Stimulated activated CD8-positive, alpha-beta memory T cell treated with anti-CD3 and anti-CD28 coated beads, Interleukin-12 subunit alpha, Interleukin-12 subunit beta, amount 100 ng/mL, for 24 hours (primary cell): ENCODE measurements at regions not wholly inside any gene's neighbourhood (a gene's known extent, or its start where the extent isn't known, plus 50 kb on each side); places are given as distances from the start of the nearest gene placed in this dataset.
A peak's percentile ranks its signal among the peaks of the same experiment; 100 is the strongest.
"Not testable (repeated sequence)": the region's sequence is repeated elsewhere in the genome, so short reads cannot be mapped to it uniquely, and the experiment has no call there.

Experiments
- DNase-seq: peaks from one replicate; pipeline ENCODE4 v3.0.0-alpha.2; 2020; ENCODE audit errors: extremely low read depth

DNA sequence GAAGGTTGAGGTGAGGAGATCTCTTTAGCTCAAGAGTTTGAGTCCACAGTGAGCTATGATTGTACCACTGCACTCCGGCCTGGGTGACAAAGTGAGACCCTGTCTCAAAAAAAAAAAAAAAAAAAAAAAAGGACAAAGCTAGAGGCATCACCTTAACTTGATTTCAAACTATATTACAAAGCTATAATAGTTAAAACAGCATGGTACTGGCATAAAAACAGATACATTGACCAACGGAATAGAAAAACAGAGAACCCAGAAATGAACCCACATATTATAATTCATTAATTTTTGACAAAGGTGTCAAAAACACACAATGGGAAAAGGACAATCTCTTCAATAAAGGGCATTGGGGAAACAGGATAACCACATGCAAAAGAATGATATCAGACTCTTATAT is 50.8 kb upstream of the MBOAT1 start:
- DNase-seq, result no peak

DNA sequence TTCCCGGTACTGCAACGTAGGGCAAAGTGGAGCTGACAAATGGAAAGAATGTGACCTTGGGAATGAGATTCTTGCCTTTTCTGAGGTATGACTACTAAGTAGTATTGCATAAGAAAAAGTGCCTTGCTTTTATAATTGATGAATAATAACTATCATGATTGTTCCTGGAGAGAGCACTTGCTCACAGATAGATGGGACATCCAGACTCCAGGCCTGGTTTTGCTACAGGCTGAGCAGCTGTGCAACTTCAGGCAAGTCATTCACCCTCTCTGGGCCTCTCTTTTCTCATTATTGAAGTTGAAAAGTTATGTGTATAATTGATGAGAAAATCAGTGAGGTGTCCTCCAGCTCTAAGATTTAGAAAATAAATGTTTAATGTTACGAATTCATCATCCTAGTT is 53.6 kb upstream of the MBOAT1 start:
- DNase-seq, result no peak

DNA sequence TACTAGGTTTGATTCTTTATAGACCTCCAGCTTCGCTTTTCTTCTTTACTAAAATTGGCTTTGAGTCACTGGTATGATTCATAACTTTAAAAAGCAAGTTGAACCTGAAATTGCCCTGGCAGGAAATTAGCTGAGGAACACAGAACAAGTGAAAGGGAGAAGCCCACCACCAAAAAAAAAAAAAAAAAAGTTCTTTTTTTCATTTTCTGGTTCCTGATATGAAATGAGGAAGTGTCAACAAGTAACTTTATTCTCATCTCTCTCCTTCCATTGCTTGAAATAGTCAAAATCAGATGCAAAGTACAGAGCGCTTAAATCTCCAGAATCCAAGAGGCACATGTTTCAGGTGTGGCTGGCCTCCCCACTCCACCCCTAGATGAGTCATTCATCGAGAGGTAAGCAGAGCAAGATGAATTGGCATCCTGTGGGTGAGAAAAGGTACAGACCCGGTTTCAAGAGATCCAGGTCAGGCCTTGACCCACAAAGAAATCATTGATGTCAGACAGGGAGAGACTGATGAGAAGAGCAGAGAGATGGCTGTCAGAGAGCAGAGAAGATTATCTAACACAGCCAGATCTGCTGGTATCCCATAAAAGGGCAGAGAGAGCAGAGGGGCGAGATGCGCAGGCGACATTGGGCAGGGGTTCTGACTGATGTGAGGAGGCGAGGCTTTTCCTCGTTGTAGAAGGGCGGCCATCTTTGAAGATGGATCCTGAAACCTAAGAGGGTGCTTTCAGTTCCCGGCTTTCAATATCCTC is 54.8 kb upstream of the MBOAT1 start:
- DNase-seq, result no peak

DNA sequence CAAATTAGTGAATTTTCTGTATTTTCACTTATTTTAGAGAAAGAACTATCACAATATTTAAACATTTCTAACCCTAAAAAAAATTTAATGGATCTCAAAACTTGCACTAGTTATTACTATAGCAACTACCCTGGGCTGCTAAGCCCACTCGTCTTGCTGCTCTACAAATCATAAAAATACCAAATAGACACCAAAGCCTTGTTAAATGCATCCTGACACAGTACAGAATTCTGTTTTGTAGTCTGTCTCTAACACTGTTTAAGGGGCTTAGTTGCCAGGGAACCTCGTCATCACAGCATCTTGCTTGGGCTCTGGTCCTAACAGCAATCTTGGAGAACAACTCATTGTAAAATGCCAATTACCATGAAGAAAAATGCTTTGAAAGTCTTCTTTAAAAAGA is 56.9 kb upstream of the MBOAT1 start:
- no peak for DNase-seq

DNA sequence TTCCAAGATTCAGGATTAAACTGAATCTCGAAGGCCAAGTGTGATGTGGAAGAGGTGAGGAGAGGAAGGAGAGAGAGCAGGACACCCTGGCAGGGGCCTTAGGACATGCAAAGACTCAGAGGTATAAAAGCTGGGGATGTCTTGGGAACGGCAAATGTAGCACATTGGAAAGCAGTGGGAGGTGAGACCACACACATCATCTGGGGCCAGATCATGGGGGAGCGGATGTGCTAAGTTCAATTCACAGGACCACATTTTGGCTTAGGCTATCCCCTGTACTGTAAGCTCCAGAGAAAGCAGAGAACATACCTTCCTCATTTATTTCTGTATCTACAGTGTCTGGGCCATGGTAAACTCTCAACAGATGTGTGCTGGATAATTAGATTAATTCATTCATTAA is 59.5 kb upstream of the MBOAT1 start:
- DNase-seq, result no peak

DNA sequence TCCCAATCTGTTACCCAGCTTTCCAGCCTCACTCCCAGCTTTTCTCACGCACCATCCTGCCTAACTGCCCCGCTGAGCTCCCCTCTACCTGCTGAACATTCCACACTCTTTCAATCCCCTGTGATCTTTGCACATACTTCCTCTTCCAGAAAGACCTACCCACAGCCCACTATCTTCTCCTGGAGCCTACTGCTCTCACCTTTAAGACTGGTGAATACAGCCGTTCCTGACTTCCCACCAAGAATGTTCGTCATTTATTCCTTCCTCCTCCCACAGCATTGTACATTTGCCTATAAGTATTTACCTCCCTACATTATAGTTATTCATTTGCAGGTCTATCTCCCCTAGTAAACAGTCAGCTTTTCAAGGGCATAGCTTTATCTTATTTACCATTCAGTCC is 61.9 kb upstream of the MBOAT1 start:
- DNase-seq, result no peak

DNA sequence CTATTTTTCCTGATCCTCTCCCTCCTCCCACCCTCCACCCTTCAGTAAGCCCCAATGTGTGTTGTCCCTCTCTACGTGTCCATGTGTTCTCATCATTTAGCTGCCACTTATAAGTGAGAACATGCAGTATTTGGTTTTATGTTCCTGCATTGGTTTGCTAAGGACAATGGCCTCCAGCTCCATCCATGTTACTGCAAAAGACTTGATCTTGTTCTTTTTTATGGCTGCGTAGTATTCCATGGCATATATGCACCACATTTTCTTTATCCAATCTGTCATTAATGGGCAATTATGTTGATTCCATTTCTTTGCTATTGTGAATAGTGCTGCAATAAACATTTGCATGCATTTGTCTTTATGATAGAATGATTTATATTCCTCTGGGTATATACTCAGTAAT is 63.6 kb upstream of the MBOAT1 start:
- DNase-seq, result not testable (repeated sequence)

DNA sequence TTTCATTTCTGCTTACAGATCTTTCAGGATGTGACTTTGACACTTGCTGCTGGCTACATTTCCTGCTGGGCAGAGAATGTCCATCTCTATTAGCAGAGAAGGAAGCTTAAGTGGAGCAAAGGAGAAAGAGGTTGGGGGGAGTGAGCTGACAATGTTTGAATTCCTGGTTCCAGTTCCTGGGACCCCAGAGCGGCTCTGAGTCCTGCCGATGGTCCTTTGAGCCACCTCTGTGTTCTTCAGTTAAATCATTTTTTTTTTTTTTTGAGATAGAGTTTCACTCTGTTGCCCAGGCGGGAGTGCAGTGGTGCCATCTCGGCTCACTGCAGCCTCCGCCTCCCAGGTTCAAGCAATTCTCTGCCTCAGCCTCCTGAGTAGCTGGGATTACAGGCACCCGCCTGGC is 65.5 kb upstream of the MBOAT1 start:
- not testable (repeated sequence) for DNase-seq

DNA sequence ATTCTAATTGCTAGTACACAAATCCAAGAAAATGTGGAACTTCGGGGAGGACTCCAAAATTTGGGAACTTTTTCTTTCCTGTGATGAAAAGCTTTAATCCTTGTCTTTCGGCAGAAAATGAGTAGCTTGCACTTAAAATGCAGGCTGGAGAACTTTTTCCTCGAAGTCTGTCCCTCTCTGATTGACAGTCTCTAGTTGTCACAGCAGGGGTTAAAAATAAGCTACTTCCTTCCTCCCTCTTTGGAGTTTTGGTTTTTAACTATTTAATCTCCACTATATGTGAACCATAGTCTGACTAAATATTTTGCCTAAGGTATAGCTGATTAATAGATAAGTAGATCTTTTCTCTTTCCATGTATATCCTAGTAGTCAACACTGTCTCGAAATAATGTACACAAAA is 66.8 kb upstream of the MBOAT1 start:
- DNase-seq, result no peak

DNA sequence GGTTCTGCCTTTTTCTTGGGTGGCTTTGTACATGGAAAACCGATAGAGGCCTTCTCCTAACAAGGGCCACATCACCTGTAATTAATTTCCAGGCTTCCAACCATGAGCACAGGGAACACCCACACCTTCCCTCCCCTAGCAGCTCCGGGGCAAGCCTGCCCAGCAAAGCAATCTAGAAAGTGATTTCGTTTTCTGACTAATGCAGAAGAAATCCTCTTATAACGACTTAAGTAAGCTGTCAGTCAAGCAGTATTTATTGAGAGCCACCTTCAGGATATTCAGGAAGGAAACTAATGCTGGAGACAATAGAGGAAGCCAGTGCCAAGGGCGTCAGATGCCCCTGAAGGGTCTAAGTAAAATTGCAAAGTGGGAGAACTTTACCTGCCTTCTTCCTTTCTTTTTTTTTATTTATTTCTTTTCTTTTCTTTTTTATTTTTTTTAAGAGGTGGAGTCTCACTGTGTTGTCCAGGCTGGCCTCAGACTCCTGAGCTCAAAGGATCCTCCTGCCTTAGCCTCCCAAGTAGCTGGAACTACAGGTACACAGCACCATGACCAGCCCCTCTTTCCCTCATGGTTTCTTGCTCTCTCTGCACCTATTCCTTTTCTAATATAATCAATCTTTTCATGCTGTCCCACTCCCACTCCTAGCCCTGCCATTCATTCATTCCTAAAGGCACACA is 67.5 kb upstream of the MBOAT1 start:
- no peak for DNase-seq

DNA sequence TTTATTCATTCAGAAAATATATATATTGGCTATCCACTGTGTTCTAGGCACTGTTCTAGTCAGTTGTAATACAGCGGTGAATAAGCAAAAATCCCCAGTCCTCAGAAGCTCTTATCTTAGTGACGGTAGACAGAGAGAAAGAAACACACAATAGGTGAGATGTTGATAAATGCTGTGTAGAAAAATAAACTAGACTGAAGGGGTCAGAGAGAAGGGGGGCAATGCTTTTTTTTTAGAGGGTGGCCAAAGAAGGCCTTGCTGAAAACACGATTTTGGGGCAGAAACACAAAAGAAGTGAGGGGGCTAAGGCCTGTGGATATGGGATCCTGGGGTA is 68.0 kb upstream of the MBOAT1 start:
- no peak for DNase-seq

DNA sequence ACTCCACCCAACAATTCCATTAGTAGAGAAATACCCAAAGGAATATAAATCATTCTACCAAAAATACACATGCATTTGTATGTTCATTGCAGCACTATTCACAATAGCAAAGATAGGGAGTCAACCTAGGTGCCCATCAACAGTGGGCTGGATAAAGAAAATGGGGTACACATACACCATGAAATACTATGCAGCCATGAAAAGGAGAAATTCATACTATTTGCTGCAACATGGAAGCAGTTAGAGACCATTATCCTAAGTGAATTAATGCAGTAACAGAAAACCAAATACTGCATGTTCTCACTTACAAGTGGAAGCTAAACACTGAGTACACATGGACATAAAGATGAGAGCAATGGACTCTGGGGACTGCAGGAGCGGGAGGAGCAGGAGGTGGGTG is 72.4 kb upstream of the MBOAT1 start:
- DNase-seq, result no peak

DNA sequence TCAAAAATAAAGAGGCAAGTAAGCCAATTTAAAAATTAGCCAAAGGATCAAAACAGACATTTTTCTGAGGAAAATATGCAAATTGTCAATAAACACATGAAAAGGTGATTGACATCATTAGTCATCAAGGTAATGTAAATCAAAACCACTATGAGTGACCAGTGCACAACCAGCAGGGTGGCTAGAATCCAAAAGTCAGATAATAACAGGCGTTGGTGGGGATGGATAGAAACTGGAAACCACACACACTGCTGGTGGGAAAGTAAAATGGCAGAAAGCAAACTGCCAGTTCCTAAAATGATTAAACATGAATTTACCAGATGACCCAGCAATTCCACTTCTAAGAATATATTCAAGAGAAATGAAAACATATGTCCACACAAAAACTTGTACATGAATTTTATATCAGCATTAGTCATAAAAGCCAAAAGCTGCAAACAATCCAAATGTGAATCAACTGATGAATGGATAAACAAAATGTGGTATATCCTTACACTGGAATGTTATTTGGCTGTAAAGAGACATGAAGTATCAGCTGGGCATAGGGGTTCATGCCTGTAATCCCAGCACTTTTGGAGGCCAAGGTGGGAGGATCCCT is 74.8 kb upstream of the MBOAT1 start:
- DNase-seq, result no peak

DNA sequence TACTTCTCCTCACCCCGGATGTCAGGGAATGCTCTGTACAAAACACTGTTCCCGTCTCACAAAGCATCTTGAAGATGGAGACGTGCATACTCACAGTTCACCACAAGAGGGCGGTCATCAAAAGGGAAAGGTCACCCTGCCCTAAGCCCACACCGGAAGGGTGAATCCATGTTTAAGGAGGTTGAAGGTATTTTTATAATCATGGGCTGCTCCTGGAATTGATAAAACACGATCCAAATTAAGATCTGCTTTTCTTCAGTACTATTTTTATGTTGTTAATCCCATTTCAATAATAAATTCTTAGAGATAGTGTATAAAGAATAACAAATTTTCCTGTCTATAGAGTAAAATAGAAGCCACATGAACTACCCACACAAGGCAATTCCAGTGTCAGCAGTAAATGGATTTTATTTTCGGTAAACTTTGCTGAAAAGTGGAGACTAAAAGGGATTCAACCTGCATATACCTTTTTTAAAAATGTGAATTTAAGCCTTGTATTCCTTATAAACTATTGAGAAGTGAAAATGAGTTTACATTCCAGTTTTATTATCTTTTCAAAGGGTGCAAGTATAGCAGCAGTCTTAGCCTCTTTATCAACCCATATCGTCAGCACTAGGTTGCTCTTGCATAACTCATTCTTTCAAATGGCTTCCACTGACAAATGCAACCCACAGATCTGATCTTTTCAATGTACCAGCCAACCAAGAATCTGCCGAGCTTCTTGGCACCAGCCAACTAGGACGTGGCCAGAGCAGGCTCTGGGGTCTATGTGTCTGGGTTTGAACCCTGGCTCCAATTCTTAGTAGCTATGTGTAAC is 79.7 kb upstream of the MBOAT1 start:
- DNase-seq, result peak; percentile 17

DNA sequence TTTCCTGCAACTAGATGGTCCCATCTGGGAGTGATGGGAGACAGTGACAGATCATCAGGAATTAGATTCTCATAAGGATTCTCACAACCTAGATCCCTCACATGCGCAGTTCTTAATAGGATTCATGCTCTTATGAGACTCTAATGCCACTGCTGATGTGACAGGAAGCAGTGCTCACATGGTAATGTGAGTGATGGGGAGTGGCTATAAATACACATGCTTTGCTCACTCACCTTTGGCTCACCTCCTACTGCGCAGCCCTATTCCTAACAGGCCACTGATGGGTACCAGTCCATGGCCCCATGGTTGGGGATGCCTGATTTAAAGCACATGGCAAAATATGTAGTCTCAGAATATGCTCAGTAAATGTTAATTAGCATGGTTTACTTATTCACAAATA is 80.6 kb upstream of the MBOAT1 start:
- DNase-seq, result no peak

DNA sequence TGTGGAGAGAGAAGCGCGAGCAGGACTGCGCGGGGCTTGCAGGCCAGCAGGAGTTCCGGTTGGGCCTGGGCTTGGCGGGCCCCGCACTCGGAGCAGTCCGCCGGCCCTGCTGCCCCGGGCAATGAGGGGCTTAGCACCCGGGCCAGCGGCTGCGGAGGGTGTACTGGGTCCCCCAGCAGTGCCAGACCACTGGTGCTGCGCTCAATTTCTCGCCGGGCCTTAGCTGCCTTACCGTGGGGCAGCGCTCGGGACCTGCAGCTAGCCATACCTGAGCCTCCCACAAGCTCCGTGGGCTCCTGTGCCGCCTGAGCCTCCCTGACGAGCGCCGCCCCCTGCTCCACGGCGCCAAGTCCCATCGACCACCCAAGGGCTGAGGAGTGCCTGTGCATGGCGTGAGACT is 89.0 kb upstream of the MBOAT1 start:
- DNase-seq, result no peak

DNA sequence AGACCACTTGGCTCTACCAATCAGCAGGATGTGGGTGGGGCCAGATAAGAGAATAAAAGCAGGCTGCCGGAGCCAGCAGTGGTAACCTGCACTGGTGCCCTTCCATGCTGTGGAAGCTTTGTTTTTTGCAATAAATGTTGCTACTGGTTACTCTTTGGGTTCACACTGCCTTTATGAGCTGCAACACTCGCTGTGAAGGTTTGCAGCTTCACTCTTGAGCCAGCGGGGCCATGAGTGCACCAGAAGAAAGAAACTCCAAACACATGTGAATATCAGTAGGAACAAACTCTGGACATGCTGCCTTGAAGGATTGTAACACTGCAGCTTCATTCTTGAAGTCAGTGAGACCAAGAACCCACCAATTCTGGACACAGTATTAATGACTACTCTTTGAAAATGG is 89.9 kb upstream of the MBOAT1 start:
- no peak for DNase-seq

DNA sequence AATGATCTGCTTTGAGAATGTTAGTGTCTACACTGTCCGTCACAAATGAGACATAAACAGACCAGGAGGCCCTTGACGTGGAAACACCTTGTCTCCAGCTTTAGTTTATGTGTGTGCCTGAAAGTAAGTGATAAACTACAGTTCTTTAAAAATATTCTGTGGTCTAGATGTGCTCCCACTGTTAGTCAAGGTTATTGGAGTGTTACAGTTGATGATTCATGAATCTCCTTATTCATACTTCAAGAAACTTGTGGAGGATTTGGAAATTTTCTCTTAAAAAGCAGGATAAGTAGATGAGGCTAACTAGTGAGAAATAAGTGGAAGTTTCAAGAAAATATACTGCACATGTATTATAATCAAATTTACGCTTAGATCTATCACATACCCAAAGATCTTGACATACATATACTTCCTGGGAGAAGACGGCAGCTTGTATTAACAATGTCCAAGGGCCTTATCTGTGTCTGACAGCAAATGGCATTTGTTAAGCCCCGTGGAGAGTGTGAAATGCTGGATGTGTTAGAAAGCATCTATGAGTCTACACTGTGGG is 90.5 kb upstream of the MBOAT1 start:
- no peak for DNase-seq

DNA sequence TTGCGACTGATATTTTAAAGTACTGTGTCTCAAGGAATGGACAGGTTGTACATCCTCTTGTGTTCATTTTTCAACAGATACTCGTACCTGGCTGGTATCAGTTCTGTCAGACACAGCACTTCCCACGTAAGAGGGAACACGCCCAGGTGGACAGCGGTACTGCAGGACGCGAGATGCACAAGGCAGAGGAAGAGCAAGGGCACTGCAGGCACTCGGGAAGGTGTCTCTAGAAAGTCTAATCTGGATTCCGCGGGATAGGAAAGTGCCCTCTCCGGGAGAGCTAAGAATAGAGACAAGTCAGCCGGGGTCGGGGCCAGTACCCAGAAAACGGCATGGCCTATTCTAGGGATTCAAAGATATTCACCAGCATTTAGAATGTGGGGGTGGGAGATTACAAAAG is 94.2 kb upstream of the MBOAT1 start:
- DNase-seq, result no peak

DNA sequence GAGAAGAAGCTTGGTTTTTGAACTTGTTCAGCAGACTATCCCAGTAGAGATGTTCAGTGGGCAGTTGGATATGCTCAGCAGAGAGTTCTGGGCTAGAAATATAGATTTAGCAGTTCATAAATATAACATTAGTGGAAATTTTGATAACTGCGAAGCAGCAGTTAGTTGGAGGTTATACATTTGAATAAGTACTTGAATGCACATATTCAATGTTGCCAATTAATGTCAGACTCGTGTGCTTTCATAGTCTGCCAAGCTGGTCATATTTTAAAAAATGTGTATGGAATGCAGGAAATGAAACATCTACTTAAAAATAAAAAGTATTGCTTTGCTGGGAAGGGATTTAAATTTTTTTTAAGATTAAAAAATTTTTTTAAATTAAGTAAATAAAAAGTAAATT is 92.5 kb upstream of the E2F3 start:
- DNase-seq, result no peak

DNA sequence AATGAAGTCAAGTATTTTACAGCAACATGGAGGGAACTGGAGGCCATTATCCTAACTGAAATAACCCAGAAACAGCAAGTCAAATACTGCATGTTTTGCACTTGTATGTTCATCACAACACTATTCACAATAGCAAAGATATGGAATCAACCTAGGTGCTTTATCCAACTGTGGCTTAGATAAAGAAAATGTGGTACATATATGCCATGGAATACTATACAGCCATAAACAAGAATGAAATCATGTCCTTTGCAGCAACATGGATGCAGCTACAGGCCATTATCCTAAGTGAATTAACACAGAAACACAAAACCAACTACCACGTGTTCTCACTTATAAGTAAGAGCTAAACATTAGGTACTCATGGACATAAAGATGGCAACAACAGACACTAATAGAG is 91.5 kb upstream of the E2F3 start:
- DNase-seq, result no peak

DNA sequence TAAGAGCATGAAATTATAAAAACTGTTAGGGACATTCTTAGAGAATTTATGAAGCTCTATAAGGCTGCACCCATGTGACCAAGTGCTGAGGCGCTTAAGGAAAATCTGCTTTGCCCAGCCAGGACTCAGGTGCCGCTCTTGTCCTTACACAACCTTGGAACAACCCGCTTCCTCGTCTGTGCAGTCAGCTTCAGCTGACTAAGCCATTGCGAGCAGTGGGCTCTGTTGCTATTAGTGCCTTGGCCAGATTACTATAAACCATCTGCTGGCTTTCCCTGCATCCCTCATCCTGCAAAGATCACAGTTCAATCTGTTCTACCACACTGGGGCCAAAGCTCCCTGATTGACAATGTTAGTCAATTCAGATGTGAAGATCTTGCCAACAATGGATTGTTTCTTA is 89.1 kb upstream of the E2F3 start:
- DNase-seq, result no peak
